GM18520 (cell line): ENCODE measurements at regions not wholly inside any gene's neighbourhood (a gene's known extent, or its start where the extent isn't known, plus 50 kb on each side); places are given as distances from the start of the nearest gene placed in this dataset.
"Not testable (repeated sequence)": the region's sequence is repeated elsewhere in the genome, so short reads cannot be mapped to it uniquely, and the experiment has no call there.

ENCODE experiments used
- ATAC-seq: cut with Tn5 transposase; IDR thresholded peaks from one replicate; pipeline ENCODE4 v1.9.1; 2021; ENCODE audit not compliant: unreplicated experiment

DNA sequence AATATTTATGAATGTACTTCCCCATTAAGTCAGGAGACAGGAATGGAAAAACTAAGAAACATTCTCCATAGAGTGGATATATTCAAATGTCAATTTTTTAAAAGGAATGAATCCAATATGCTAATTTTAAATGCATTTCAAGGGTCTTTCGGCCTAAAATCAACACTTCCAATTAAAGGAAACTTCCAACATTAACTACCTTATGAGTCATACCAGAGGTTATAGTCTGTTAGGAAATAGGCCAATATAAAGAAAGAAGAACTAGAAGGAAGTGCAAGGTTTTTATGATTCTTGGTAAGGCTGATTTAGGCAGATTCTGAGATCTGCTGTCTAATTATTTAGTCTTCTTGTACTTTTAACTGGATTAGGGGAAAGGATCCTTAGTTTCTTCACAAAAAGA, 260.1 kb upstream of the EDNRA start:
- ATAC-seq: no peak

DNA sequence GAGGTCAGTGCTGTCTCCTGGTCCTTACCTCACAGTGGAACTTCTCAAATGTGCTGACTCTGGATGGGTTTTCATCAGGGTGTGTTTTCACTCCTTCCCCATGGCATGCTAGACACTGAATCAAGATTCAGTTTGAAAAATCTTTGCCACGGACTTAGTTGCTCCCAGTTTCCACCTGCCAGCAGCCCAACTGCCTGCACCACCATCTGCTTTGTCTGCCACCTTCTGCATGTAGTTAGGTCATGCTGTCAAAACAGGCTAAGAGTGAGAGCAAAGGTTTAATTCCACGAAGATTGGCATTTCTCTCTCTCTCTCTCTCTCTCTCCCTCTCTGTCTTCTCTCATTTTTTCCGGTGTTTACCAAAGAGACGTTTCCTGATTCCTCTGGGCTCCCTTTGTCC, 258.0 kb upstream of the EDNRA start:
- no peak for ATAC-seq

DNA sequence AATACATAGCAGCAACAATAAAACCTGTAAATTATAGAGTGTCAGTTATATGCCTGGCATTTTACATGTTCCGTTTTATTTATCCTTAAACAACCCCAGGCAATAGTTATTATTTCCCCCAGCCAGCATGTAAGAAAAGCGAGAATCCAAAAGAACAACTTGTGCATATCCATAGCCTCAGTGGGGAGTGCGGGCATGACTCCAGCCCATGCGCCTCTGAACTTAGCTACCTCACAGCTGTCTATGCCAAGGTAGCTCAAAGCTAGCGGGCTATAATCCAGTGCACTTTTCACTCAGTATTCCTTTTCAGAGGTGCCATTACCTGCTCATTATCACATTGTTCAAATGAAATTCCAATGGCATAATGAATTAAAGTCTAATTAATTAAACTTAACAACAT, 257.3 kb upstream of the EDNRA start:
- ATAC-seq: no peak

DNA sequence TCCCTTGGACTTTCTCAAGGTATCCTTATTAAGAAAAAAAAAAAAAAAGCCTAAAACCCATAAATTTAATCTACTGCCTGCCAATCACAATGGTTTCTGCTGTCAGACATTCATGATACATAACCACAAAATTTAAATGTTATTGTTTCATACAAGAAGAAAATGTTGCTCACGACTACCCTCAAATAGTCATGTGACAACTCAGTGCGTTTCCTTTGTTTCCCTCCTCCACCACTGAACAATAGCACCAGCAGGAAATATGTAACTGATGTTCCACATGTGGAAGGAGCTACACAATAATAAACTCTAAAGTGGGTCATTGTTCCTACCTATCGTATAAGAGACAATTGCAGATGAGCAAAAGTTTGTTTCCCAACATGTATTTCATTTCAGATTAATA, 244.1 kb upstream of the EDNRA start:
- ATAC-seq: no peak

DNA sequence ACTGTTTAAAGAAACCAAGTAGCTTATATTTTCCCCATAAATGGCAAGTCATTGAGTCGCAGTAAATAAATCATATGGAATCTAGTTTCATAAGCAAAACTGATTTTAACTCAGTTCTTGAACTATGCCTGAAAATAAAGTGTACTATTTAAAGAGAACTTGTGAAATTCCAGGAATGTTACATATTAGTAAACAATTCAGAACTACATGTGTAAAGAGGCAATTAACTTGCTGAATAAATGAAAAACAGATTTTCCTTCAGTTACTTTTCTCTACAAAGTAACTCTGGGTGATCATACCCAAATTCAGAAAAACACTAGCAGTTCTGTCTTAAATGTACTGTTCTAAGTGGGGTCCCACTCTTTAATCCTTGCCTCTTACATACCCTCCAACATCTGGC, 236.1 kb upstream of the EDNRA start:
- ATAC-seq: no peak

DNA sequence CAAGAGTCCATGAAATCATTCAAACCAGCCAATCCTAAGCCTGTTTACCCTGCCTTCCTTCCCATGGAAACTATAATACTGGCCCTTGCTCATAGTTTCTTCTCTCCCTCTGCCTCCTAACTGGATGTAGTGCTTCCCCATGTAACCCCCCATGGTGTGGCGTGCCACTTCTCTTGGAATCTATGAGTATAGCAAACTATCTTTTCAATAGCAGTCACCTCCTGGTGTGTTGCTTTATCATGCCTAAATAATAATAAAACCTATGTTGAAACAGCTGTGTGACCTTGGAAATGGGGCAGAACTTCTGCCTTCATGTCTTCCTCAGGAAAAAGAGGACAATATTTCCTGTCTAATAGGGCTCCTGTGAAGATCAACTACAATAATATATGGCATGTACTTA, 234.8 kb upstream of the EDNRA start:
- no peak for ATAC-seq

DNA sequence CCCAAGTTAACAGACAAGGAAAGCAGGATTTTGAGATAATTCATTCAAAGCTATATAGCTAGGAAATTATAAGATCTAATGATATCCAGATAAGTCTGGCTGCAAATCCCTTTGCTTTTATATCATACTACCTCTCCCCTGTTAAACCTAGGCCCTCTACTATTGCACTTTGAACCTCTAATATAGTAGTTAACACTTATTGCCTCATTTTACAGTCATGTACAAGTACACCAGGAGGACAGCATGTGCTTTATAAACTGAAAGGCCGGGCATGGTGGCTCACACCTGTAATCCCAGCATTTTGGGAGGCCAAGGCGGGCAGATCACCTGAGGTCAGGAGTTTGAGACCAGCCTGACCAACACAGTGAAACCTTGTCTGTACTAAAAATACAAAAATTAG, 234.4 kb upstream of the EDNRA start:
- not testable (repeated sequence) for ATAC-seq

DNA sequence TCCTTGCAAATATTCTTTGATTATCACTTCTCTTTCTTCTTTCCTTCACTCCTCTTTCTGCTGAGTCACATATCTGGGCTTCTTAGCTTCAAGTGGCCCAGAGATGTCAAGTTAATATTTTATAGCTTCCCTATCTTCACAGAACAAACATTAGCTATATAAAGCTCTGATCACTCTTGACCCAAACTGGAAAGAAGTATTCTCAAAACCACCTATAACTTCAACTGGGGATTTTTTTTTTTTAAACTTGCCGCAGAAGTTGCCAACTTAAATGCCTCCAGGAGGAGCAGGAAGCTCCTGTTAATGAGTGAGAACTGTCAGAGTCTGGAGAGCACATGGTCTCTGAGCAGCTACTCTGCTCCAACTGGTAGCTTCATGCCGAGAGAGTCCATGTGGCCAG, 233.3 kb upstream of the EDNRA start:
- no peak for ATAC-seq

DNA sequence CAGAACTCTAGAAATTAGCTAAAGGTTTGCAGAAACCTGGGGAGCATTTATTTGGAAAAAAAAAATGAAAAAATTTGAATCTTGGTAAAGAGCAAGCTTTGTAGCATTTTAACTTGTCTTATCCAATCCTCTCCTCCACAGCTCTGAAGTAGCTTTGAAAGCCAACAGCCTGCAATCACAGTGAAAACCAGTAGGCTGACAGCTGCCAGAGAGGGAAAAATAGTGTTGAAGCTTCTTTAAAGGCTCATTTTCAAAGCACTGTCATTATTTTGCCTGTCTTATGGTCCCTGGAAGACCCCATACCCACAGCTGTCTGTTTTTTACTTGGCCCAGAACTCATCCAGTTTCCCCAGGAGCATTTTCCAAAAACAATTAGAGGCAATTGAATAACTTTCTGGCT, 230.8 kb upstream of the EDNRA start:
- ATAC-seq: no peak

DNA sequence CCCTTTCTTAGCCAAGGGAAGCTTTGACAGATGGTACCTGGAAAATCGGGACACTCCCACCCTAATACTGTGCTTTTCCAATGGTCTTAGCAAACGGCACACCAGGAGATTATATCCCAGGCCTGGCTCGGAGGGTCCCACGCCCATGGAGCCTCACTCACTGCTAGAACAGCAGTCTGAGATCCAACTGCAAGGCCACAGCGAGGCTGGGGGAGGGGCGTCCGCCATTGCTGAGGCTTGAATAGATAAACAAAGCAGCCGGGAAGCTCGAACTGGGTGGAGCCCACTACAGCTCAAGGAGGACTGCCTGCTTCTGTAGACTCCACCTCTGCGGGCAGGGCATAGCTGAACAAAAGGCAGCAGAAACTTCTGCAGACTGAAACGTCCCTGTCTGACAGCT, 225.6 kb upstream of the EDNRA start:
- ATAC-seq: not testable (repeated sequence)

DNA sequence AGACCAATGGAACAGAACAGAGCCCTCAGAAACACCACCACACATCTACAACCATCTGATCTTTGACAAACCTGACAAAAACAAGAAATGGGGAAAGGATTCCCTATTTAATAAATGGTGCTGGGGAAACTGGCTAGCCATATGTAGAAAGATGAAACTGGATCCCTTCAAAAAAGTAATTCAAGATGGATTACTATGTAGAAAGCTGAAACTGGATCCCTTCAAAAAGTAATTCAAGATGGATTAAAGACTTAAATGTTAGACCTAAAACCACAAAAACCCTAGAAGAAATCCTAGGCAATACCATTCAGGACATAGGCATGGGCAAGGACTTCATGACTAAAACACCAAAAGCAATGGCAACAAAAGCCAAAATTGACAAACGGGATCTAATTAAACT, 221.6 kb upstream of the EDNRA start:
- ATAC-seq: not testable (repeated sequence)

DNA sequence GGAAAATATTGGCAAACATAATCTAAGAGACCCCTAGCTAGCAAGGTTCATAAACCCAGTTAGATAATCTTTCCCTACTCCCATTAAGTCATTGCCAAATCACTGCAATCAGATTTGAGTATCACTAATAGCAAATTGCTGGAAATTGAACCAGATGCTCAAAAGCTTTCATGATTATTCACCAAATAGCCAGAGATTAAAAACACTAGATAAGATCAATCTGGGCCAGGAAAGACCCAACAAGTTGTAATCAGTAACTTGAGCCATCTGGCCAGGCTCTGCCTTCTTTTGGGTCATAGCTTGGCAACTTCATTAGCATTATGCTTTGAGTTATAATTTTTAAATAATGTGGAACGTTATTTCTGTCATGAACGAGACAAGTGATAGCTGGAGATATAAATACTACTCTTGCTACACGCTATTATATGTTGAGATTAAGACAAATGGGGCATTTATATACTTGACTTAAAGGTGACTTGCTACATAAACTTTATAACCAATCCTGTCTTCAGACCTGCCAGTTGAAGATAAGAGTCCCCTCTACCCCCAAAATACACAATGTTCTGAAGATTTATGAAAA, 196.6 kb upstream of the EDNRA start:
- ATAC-seq: no peak

DNA sequence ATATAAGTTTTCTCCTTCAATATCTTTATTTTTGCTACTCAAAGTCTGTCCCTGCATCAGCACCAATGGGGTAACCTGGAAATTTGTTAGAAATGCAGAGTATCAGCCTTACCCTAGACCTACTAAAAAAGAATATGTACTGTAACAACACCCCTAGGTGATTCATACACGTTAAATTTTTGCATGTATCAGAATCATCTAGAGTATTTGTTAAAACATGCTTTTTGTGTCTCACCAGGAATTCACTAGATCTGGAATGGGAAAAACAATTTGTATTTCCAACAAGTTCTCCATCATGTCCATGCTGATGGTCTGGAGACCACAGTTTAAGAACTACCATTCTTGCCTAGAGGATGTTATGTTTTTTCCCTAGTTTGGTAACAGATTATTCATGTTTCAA, 196.0 kb upstream of the EDNRA start:
- no peak for ATAC-seq

DNA sequence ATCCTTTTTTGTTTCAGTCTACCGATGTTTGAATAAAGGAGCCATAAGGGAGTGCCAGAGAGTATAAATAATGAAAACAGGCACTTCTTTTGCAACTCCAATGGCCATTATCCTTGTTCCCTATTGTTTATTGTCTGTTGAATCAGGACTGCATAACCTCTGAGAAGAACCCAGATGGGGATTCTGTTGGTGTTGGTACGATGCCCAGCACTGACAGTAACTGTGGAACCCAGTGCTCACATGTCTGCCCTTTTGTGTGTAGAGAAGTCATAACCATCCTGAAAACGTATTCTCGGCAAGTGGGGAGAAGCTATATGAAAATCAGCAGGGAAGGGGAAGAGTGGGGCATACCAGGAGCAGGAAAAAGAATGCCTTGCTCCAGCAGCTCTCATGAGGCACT, 195.1 kb upstream of the EDNRA start:
- no peak for ATAC-seq

DNA sequence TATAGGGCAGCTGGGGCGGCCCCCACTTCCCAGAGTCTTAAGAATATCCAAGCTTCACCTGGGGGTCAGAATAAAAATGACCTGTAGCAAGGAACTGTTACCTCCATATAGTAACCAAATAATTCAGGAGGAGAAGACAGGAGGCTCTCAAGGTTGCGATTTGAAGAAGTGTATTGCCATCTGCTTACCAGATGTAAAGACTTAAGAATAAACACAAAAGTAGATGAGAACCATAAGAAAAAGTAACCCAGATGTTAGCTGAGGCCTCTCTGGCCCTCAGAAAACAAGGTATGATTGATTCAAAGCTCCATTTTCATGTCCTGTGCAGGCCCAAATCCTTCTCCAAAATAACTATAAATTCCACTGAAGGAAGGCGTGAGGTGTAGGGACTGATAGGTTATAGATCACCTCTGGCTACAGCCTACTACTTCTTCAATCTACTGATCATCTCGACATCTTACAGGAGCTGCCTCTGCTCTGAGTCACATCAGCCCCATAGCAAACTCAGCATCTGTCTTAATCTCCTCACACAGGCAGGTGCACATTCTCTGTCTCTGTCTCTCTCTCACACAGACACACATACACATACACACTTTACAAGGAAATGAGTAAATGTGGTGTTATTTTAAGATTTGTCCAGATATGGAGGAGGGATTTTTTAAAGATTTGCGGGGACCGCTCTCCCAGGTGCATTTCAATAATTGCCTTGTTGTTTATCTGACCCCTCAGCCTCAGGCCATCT, 193.9 kb upstream of the EDNRA start:
- ATAC-seq: no peak

DNA sequence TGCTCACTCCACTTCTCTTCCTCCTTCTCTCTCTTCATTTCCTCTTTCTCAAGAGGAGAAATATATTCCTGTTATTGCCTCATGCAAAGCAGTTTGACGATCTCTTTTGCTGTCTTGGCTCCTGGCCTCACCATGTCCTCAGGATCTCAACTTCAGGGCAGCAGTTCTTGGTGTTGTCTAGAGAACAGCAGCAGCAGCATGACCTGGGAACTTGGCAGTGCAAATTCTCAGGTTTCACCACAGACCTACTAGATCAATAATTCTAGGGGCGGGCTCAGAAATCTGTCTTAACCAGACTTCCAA, 193.4 kb upstream of the EDNRA start:
- ATAC-seq: no peak

DNA sequence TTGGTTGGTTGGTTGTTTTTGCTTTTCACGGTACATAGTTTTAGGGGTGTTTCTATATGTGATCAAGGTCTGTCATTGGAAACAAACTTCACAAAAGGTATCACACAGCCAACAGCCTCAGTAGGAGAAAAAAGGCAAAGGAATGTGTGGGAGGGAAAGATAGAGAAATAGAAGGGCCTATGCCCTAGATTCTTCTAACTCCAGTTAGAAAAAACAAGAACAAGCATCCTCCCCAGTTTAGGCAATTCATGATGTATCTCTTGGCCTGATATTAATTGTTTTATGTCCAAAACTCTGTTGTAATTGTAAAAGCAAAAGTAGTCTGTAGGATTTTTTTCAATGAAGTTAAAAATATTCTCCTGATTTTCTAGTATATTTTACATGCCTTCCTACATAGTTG, 192.4 kb upstream of the EDNRA start:
- ATAC-seq: no peak

DNA sequence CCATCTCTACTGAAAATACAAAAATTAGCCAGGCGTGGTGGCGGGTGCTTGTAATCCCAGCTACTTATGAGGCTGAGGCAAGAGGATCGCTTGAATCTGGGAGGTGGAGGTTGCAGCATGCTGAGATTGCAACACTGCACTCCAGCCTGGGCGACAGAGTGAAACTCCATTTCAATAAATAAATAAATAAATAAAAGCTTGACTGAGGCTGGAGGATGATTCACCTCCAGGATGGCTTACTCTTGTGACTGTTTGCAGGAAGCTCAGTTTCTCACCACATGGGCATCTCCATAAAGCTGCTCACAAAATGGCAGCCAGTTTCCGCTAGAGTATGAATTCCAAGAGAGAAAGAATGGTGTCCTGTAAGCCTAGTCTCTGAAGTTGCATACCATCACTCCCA, 191.7 kb upstream of the EDNRA start:
- ATAC-seq: no peak

DNA sequence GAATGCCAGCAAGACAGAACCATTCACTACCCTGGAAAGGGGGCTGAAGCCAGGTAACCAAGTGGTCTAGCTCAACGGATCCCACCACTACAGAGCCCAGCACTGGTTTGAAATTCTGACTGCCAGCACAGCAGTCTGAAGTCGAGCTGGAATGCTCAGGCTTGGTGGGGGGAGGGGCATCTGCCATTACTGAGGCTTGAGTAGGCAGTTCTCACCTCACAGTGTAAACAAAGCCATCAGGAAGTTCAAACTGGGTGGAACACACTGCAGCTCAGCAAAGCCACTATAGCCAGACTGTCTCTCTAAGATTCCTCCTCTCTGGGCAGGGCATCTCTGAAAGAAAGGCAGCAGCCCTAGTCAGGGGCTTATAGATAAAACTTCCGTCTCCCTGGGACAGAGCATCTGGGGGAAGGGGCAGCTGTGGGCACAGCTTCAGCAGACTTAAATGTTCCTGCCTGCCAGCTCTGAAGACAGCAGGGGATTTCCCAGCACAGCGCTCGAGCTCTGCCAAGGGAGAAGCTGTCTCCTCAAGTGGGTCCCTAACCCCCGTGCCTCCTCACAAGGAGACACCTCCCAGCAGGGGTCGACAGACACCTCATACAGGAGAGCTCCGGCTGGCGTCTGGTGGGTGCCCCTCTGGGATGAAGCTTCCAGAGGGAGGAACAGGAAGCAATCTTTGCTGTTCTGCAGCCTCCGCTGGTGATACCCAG, 188.1 kb upstream of the EDNRA start:
- ATAC-seq: not testable (repeated sequence)

DNA sequence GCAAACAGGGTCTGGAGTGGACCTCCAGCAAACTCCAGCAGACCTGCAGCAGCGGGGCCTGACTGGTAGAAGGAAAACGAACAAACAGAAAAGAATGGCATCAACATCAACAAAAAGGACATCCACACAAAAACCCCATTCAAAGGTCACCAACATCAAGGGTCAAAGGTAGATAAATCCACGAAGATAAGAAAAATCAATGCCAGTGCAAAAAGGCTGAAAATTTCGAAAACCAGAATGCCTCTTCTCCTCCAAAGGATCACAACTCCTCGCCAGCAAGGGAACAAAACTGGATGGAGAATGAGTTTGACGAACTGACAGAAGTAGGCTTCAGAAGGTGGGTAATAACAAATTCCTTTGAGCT, 187.6 kb upstream of the EDNRA start:
- ATAC-seq: not testable (repeated sequence)

DNA sequence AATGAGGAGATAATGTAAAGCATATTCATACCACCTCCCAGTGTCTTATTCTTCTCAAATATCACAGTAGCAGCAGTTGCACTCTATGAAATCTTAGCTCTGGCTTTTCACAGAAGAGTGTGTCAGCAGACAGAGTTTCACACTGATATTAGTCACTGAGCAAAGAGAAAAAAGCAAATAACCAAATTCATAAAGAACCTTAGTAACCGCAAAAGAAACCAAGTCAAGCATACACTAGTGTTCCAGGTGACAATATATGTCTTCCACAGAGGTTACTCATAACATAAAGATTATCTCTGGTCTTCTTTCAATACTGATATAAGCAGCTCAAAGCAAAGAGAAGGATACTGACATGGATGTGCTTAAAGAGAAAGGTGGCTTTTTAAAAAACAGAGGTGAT, 181.7 kb upstream of the EDNRA start:
- peak; percentile 61 for ATAC-seq

DNA sequence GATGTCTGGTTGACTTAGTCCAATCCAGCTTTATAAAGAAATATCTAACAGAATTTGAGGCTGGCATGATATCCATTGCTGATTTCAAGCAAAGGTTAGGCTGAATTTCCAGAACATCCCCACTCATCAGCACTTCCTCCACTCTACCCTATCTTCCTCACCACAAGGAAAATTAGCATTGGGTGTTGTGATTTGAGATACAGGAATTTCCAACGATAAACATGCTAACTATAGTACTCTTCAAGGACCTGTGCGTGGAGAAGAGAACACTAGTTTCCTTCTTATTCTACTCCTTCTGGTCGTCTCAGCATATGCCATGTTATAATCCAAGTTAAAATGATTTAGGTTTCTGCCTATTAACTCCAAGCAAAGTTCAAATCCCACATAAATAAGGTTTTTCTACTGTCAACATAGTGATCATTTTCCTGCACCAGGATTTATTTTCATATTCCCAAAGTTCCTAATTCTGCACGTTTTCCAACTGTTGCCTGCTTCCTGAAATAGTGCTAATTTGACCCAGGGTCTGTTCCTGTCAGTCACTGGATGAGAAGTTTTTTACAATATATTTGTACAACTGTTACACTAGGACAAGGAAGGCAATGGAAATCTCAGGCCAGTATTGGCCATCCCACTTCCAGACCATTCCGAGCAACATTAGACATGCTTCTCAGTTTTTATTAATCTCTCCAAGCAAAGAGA, 177.6 kb upstream of the EDNRA start:
- no peak for ATAC-seq
